NCI-H2227 (cell line): ENCODE measurements at regions not wholly inside any gene's neighbourhood (a gene's known extent, or its start where the extent isn't known, plus 50 kb on each side); places are given as distances from the start of the nearest gene placed in this dataset.
"Not testable (repeated sequence)": the region's sequence is repeated elsewhere in the genome, so short reads cannot be mapped to it uniquely, and the experiment has no call there.

Experiments
- DNase-seq: peaks from one replicate; lab custom pipeline; 2025; ENCODE audit not compliant: unreplicated experiment; lab: John Stamatoyannopoulos, UW

- no peak for DNase-seq
Observed at GRCh38 chr6:96276305-96276704, 245.3 kb upstream of the UFL1 start.

- no peak for DNase-seq
Observed at GRCh38 chr6:96276856-96277255, 244.8 kb upstream of the UFL1 start.

- DNase-seq: no peak
Observed at GRCh38 chr6:96279084-96279483, 242.5 kb upstream of the UFL1 start.

GRCh38 chr6:96286503-96286902 is 235.1 kb upstream of the UFL1 start:
- no peak for DNase-seq

- no peak for DNase-seq
Observed at GRCh38 chr6:96299525-96299924, 222.1 kb upstream of the UFL1 start.

- DNase-seq: no peak
Observed at GRCh38 chr6:96301023-96301422, 220.6 kb upstream of the UFL1 start.

GRCh38 chr6:96301781-96302180 is 219.8 kb upstream of the UFL1 start:
- no peak for DNase-seq

- DNase-seq: no peak
Observed at GRCh38 chr6:96302991-96303390, 218.6 kb upstream of the UFL1 start.

- DNase-seq: no peak
Observed at GRCh38 chr6:96304997-96305396, 216.6 kb upstream of the UFL1 start.

GRCh38 chr6:96330884-96331283 is 190.7 kb upstream of the UFL1 start:
- no peak for DNase-seq

- no peak for DNase-seq
Observed at GRCh38 chr6:96340164-96340563, 181.4 kb upstream of the UFL1 start.

GRCh38 chr6:96345501-96345900 is 176.1 kb upstream of the UFL1 start:
- DNase-seq: no peak

GRCh38 chr6:96381246-96381645 is 140.4 kb upstream of the UFL1 start:
- no peak for DNase-seq

- DNase-seq: peak; percentile 87
Observed at GRCh38 chr6:96391776-96392360, 129.7 kb upstream of the UFL1 start.

- DNase-seq: no peak
Observed at GRCh38 chr6:96394727-96395126, 126.9 kb upstream of the UFL1 start.

GRCh38 chr6:96410467-96410866 is 111.1 kb upstream of the UFL1 start:
- DNase-seq: no peak

GRCh38 chr6:96420294-96420693 is 101.3 kb upstream of the UFL1 start:
- DNase-seq: no peak

GRCh38 chr6:96433950-96434349 is 87.7 kb upstream of the UFL1 start:
- DNase-seq: no peak

- DNase-seq: no peak
Observed at GRCh38 chr6:96436398-96436797, 85.2 kb upstream of the UFL1 start.

GRCh38 chr6:96437228-96437627 is 84.4 kb upstream of the UFL1 start:
- DNase-seq: not testable (repeated sequence)

GRCh38 chr6:96450082-96450769 is 71.4 kb upstream of the UFL1 start:
- no peak for DNase-seq

GRCh38 chr6:96450770-96451130 is 70.9 kb upstream of the UFL1 start:
- no peak for DNase-seq

- no peak for DNase-seq
Observed at GRCh38 chr6:96458771-96459170, 62.8 kb upstream of the UFL1 start.
